Stimulated activated CD8-positive, alpha-beta memory T cell treated with anti-CD3 and anti-CD28 coated beads, Interleukin-2, amount 100 ng/mL, for 48 hours (primary cell): ENCODE measurements at regions not wholly inside any gene's neighbourhood (a gene's known extent, or its start where the extent isn't known, plus 50 kb on each side); places are given as distances from the start of the nearest gene placed in this dataset.

Source experiments
- DNase-seq, 2 donors: peaks; one replicate each; pipeline ENCODE4 v3.0.0-alpha.2; 2020; ENCODE audit warnings: low read depth in 2 of 2

DNA sequence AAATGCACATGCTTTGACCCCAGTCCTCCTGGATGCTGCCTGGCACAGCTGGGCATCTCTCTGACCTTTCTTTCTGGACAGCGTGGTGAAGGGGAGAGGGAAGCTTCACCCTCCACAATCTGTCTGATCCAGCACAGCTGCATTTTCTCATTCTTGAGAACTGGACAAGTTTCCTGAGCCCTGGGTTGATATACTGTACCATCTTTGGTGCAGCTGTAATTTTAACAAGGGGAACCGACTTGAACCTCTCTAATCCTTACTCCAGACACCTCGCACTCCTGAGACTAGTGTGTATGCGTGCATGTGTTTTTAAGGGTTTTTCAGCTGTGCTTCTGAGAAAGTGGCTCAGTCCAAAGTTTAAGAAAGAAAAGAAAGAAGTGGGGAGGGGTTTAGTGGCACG, 655.7 kb downstream of the INHBA start:
- DNase-seq, result no peak

- DNase-seq, result no peak
Observed at GRCh38 chr7:41046776-41047175, 656.1 kb downstream of the INHBA start.

- DNase-seq, result no peak
Observed at GRCh38 chr7:41046221-41046761, 656.6 kb downstream of the INHBA start.

DNA sequence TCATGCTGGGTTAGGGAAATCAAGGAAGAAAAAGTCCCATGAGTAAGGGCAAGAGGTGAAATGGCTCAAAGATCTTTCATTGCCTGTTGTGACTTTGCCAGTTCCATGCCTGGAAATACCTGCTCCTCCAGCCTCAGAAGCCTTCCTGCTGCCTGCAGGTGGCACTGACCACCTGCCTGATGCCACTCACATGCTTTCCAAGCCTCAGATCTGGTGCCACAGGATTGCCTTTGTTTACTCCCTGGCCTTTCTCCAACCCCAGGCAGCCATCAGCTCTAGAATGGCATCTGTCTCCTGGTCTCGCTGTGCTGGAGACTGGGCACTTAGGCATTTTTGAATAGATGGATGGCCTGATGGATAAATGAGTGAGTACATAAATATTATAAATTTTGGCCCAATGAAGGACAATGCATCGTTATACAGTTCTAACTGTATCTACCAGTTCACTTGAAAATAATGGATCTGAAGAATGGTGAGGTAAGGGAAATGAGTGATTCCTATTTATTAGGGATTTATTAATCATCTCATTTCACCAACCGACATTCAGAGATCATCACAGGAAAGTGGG, 657.2 kb downstream of the INHBA start:
- no peak for DNase-seq

DNA sequence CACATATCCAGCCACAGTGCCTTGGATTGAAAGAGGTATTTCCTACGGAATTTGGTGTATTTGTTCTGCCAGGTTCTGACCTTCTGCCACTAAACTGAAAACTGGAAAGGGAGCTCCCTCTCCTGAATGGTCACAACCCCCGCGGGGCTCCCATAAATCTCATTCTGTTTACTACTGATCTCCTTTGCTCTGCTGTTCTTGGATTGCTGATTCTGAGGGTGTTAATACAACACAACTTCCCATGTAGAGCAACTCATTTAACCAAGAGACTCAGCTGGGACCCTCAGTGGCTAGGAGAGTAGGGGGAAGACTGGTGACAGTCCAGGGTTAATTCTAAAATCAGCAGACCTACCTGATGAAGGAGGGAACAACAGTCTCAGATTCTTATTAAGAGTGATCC, 662.9 kb downstream of the INHBA start:
- no peak for DNase-seq

- DNase-seq, result no peak
Observed at GRCh38 chr7:41039386-41039953, 663.4 kb downstream of the INHBA start.

- no peak for DNase-seq
Observed at GRCh38 chr7:41038211-41038610, 664.7 kb downstream of the INHBA start.

DNA sequence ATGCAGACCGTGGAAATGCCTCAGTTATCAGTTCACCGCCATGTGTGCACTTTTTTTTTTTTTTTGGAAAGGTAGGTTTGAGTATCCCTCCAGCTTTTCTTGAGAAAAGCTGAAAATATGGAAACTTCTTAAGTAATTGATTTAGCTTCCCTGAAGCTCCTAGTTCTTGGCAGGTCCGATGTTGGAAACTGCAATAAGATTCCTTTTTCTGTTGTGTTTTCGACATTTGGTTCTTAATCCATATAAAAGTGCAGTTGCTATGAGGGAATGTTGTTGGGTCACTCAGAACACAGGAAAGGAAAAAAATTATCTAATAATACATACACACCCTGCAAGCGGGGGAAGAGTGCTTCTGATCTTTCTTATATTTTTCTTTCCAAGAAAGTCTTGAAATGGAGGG, 665.2 kb downstream of the INHBA start:
- no peak for DNase-seq

- no peak for DNase-seq
Observed at GRCh38 chr7:41035794-41036193, 667.1 kb downstream of the INHBA start.

DNA sequence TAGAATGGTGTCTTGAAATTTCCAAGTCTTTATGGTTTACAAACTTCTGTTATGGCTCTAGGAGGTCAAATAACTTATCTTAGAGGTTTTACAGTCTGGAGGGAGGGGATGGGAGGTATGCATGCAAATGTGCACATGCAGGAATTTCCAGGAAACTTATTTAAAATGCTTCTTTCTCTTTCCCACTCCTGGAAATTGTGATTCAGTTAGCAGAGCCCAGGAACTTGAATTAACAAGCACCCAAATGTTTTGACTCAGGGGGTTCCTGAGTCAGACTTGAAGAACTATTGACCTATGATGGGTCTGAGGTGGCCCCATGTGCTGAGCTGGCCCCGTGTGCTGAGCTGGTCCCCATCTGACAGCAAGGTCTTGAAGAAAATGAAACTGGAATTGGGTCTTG, 669.4 kb downstream of the INHBA start:
- no peak for DNase-seq

DNA sequence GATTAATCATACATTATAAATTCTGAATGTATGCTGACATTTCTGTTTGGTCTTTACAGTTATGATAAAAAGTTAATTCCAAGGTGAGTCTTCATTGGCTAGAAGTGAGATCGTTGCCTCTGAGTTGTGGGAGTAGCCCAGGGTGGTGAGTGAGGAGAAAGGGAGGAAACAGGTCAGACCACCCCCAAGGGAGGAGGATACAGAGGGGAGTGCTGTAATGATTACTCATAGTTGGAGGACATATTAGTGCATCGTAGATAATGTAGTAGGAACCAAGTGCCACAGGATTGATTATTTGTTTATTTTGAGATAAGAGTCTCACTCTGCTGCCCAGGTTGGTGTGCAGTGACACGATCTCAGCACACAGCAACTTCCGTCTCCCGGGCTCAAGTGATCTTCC, 672.2 kb downstream of the INHBA start:
- no peak for DNase-seq

- no peak for DNase-seq
Observed at GRCh38 chr7:41029072-41029499, 673.8 kb downstream of the INHBA start.

DNA sequence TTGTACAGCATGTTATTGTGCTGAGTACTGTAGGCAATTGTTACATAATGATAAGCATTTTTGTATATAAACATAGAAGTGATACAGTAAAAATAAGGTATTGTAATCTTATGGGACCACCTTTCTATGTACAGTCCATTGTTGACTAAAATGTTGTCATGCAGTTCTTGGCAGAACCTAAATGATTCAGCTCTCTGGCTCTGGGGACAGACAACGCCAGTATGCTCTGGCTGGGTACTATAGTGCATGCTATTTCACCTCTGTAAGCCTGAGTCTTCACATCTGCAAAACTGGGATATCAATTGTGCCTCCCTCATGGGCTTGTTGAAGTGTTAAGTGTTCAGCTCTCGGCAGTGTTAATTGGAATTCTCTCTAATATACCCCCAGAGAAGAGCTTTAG, 674.3 kb downstream of the INHBA start:
- no peak for DNase-seq

GRCh38 chr7:41027428-41028115, 675.3 kb downstream of the INHBA start:
- no peak for DNase-seq

DNA sequence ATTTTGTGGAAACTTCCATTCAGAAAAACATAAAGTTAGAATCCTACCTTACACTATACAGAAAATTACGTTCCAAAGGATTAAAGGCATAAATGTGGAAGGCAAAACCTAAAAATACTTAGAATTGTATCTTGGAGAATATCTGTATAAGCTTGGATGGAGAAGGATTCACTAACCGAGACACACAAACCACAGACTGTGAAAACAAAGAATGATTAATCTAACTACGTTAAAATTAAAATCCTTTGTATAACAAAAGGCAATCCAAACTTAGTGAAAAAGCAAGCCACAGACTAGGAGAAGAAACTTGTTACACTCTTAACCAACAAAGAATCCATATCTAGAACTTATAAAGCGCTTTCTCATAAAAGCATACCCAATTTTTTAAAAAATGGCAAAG, 678.8 kb downstream of the INHBA start:
- DNase-seq, result no peak

DNA sequence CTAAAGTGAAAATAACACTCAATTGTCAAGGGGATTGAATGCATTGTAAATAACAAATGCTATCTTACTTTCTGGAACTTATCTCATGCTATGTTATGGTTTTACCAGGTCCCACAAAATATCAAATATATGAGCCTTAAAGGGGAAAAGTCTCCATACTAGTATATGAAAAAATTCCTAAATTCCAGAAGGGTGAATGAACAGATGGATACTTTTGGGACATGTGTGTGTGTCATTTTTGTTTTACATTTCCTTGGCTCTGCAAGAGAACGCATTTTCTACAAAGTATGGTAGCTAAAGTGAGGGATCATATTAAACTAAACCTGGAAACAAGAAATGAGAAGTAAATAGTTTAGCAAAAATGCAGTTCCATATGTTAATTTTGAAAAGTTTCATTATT, 682.8 kb downstream of the INHBA start:
- no peak for DNase-seq

GRCh38 chr7:41013117-41013516, 689.8 kb downstream of the INHBA start:
- DNase-seq, result no peak

DNA sequence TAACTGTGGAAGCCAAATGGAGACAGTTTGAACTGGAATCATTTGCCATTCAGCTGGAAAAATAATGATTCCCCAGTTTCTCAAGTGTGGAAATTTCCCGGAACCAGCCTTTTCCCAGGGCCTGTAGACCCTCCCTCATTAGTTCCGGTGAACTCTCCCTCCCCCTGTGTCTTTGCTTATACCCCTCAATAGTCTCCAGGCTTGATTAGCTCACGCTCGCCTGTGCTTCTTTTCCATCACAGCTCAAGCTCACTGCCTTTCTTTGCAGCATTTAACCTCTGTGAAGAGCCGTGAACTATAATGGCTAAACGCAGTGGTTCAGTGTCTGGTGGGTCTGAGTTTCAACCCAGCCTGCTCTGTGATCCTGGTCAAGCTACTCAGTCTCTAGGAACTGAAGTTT, 690.8 kb downstream of the INHBA start:
- no peak for DNase-seq

DNA sequence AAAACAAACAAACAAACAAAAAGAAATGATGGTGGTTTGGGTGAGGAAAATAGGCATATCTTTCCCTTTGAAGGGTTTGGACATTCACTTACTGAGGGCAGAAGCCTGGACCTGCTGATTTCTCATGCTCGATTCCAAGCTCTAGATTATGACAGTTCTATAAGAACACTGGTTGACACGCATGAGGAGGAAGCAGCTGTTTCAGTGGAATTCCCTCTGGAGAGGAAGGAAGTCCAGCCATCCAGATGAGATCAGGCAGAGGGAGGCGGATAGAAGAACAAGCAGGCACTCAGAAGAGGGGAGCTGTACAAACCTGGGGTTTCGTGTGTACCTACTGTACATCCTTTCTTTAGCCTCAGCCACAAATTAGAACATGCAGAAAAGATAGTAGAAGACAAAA, 691.9 kb downstream of the INHBA start:
- DNase-seq, result no peak

GRCh38 chr7:41010418-41010817, 692.5 kb downstream of the INHBA start:
- no peak for DNase-seq

DNA sequence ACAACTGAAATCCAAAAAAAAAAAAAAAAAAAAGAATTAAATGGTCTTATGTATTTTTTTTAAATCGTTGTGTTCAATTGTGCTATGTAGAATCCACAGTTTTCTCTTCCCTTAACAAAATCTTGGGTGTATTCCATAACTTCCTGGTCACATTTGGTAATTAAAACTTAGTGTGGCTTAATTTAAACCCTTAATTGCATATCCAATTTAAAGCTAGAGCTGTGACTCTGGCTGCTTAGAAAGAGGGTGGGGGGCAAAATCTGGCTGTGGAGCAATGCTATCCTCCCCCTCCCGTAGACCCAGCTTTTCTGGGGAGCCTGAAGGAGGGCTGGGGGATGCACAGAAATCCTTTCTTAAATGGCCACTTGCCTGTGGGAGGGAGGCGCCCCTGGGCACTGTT, 695.1 kb downstream of the INHBA start:
- DNase-seq, result no peak

- no peak for DNase-seq
Observed at GRCh38 chr7:41007351-41007751, 695.5 kb downstream of the INHBA start.

- no peak for DNase-seq
Observed at GRCh38 chr7:41006306-41006995, 696.4 kb downstream of the INHBA start.
